HL-60 (cell line): ENCODE measurements at regions not wholly inside any gene's neighbourhood (a gene's known extent, or its start where the extent isn't known, plus 50 kb on each side); places are given as distances from the start of the nearest gene placed in this dataset.

Source experiments
- GABPA ChIP-seq: IDR thresholded peaks from 2 replicates; pipeline ENCODE4 v1.6.1; 2012; ENCODE audit warnings: low read depth
- POLR2AphosphoS5 ChIP-seq: IDR thresholded peaks from 2 replicates; pipeline ENCODE4 v1.6.1; 2012; ENCODE audit warnings: low read depth
- TF ChIP-seq, protein P1 (sequence below): IDR thresholded peaks from one replicate; pipeline ENCODE4 v1.5.1; 2011; ENCODE audit warnings: low read length, control low read depth, inconsistent platforms; ENCODE audit not compliant: insufficient read depth

DNA sequence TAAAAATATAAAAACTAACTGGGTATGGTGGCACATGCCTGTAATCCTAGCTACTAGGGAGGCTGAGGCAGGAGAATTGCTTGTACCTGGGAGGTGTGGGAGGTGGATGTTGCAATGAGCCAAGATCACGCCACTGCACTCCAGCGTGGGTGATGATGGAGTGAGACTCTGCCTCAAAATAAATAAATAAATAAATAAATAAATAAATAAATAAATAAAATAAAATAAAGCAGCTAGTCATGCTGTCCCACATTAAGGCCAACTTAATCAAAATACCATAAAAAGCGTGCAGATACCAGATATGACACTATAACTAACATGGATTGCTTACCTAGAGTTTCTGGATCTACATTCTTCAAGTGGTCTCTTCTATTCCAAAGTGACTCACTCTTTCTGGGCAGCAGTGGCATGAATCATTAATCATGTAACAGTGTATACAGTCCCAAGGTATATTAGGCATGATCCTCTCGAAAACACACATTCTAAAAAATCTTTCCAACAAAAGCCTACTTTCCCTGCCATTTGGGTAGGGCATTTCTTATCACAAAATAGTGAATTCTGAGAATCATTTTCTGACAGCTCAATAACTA is 187.1 kb downstream of the ELAVL2 start:
- TF ChIP-seq POLR2AphosphoS5 (no peak), GABPA (no peak)
- TF ChIP-seq, protein P1, sequence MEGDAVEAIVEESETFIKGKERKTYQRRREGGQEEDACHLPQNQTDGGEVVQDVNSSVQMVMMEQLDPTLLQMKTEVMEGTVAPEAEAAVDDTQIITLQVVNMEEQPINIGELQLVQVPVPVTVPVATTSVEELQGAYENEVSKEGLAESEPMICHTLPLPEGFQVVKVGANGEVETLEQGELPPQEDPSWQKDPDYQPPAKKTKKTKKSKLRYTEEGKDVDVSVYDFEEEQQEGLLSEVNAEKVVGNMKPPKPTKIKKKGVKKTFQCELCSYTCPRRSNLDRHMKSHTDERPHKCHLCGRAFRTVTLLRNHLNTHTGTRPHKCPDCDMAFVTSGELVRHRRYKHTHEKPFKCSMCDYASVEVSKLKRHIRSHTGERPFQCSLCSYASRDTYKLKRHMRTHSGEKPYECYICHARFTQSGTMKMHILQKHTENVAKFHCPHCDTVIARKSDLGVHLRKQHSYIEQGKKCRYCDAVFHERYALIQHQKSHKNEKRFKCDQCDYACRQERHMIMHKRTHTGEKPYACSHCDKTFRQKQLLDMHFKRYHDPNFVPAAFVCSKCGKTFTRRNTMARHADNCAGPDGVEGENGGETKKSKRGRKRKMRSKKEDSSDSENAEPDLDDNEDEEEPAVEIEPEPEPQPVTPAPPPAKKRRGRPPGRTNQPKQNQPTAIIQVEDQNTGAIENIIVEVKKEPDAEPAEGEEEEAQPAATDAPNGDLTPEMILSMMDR: no peak
